ENCODE measurements at regions not wholly inside any gene's neighbourhood (a gene's known extent, or its start where the extent isn't known, plus 50 kb on each side); places are given as distances from the start of the nearest gene placed in this dataset.

DNA sequence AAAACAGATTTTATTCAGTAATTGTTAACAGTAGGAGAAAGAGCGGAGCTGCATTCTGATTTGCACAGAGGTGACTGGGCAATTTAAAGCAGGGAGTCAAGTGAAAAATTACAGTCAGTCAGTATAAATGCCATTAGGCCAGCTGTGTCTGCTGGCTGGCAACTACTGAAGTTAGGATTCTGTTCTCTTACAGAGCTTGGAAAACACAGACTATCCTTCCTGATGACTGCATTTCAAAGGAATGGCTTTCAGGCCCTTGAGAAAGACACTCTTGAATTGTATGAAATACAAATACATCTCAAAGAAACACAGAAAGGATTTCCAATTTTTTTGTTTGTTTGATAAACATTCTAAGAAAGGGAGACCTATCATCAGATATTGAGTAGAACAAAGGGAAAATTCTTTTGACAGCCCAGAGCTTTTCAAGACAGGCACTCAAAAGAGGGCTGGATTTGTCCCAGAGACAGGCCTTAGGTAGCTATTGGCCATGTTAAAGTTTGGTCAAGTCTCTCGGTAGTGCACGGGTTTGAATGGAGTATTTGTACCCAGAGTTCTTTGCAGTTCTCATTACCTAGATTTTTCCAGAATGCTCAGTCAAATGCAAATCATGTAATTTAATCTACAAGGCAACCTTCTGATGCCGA is 551.2 kb upstream of the CCDC54 start:
- no peak for TF ChIP-seq POLR2AphosphoS5 (IDR thresholded peaks at IDR 0.05; ENCODE audit: low read depth, low read length)
- TF ChIP-seq POLR2A (IDR thresholded peaks at IDR 0.05; ENCODE audit: low read depth, low read length), result no peak

Data from GM12892 (cell line).